GM19239 (cell line): ENCODE measurements at regions not wholly inside any gene's neighbourhood (a gene's known extent, or its start where the extent isn't known, plus 50 kb on each side); places are given as distances from the start of the nearest gene placed in this dataset.
"Not testable (repeated sequence)": the region's sequence is repeated elsewhere in the genome, so short reads cannot be mapped to it uniquely, and the experiment has no call there.

Source experiments
- DNase-seq: peaks from one replicate; pipeline ENCODE4 v3.0.0; 2011; ENCODE audit warnings: low spot score; ENCODE audit not compliant: insufficient read length
- FAIRE-seq: peaks from 2 replicates; lab custom pipeline; 2011; peaks lifted over from hg19 to GRCh38; lab: Jason Lieb, UNC

- FAIRE-seq (no peak), DNase-seq (no peak)
Observed at GRCh38 chr5:152601806-152602732, 197.0 kb upstream of the NMUR2 start.

GRCh38 chr5:152606050-152606449 lies 201.0 kb upstream of the NMUR2 start:
- not testable (repeated sequence) for FAIRE-seq, DNase-seq

GRCh38 chr5:152606776-152607364 lies 201.8 kb upstream of the NMUR2 start:
- no peak for FAIRE-seq

GRCh38 chr5:152607401-152608160 lies 202.5 kb upstream of the NMUR2 start:
- FAIRE-seq (no peak), DNase-seq (no peak)

More at GRCh38 chr5:152606776-152607364, 201.8 kb upstream of the NMUR2 start:
- DNase-seq = no peak

- DNase-seq = no peak
- no peak for FAIRE-seq
Observed at GRCh38 chr5:152608458-152608857, 203.4 kb upstream of the NMUR2 start.

GRCh38 chr5:152619756-152620155 lies 214.7 kb upstream of the NMUR2 start:
- no peak for FAIRE-seq
- DNase-seq = no peak

- no peak for DNase-seq
- no peak for FAIRE-seq
Observed at GRCh38 chr5:152622628-152623027, 217.5 kb upstream of the NMUR2 start.

- DNase-seq (no peak), FAIRE-seq (no peak)
Observed at GRCh38 chr5:152623951-152624350, 218.9 kb upstream of the NMUR2 start.

- FAIRE-seq (no peak), DNase-seq (no peak)
Observed at GRCh38 chr5:152625696-152626095, 220.6 kb upstream of the NMUR2 start.

GRCh38 chr5:152631221-152631620 lies 226.1 kb upstream of the NMUR2 start:
- FAIRE-seq (no peak), DNase-seq (no peak)

- DNase-seq (no peak), FAIRE-seq (no peak)
Observed at GRCh38 chr5:152632360-152632759, 227.3 kb upstream of the NMUR2 start.

- FAIRE-seq (no peak), DNase-seq (no peak)
Observed at GRCh38 chr5:152634586-152634985, 229.5 kb upstream of the NMUR2 start.

GRCh38 chr5:152638996-152639552 lies 234.0 kb upstream of the NMUR2 start:
- DNase-seq = no peak
- no peak for FAIRE-seq

- no peak for FAIRE-seq
Observed at GRCh38 chr5:152641970-152642805, 237.1 kb upstream of the NMUR2 start.

GRCh38 chr5:152642880-152643279 lies 237.8 kb upstream of the NMUR2 start:
- FAIRE-seq (no peak), DNase-seq (no peak)

More at GRCh38 chr5:152641970-152642805, 237.1 kb upstream of the NMUR2 start:
- DNase-seq = no peak

GRCh38 chr5:152644029-152644728 lies 239.1 kb upstream of the NMUR2 start:
- no peak for FAIRE-seq

GRCh38 chr5:152649609-152650008 lies 244.5 kb upstream of the NMUR2 start:
- FAIRE-seq = no peak

More at GRCh38 chr5:152644029-152644728, 239.1 kb upstream of the NMUR2 start:
- no peak for DNase-seq

GRCh38 chr5:152650413-152650812 lies 245.3 kb upstream of the NMUR2 start:
- DNase-seq = no peak
- no peak for FAIRE-seq

More at GRCh38 chr5:152649609-152650008, 244.5 kb upstream of the NMUR2 start:
- no peak for DNase-seq

- not testable (repeated sequence) for DNase-seq, FAIRE-seq
Observed at GRCh38 chr5:152659470-152659869, 254.4 kb upstream of the NMUR2 start.
